ENCODE measurements at regions not wholly inside any gene's neighbourhood (a gene's known extent, or its start where the extent isn't known, plus 50 kb on each side); places are given as distances from the start of the nearest gene placed in this dataset.

- TF ChIP-seq GATA3 (IDR thresholded peaks at IDR 0.05; ENCODE audit: low read depth, low read length) (no peak), GATA2 (IDR thresholded peaks at IDR 0.05; ENCODE audit: low read depth, low read length) (no peak)
Observed at GRCh38 chr11:8826901-8827560, 84.0 kb upstream of the AKIP1 start.

Data from SH-SY5Y (cell line).